ENCODE measurements at regions not wholly inside any gene's neighbourhood (a gene's known extent, or its start where the extent isn't known, plus 50 kb on each side); places are given as distances from the start of the nearest gene placed in this dataset.
A peak's percentile ranks its signal among the peaks of the same experiment; 100 is the strongest.

- no peaks in the 10 kb centered on the region for H3K4me1 Mint-ChIP-seq
- DNase-seq (ENCODE audit: low spot score in 2 of 2) (no peak), ATAC-seq (no peak)
- H3K9me3 Mint-ChIP-seq, result peaks cover 2% of the 10 kb centered on the region
- H3K4me3 Mint-ChIP-seq, result no peak overlapping the region
- no peak overlapping the region for H3K27ac Mint-ChIP-seq
- no peaks in the 10 kb centered on the region for H3K36me3 Mint-ChIP-seq
Measured at GRCh38 chr13:93144031-93144430, 82.6 kb upstream of the GPC6 start.

GRCh38 chr13:93145199-93145598, 81.4 kb upstream of the GPC6 start:
- Mint-ChIP-seq H3K4me1 (no peaks in the 10 kb centered on the region), H3K27ac (no peak overlapping the region)
- ATAC-seq, result no peak

GRCh38 chr13:93146584-93147297, 79.9 kb upstream of the GPC6 start:
- DNase-seq (ENCODE audit: low spot score in 2 of 2) (no peak), ATAC-seq (no peak)
- Mint-ChIP-seq H3K27ac (no peak overlapping the region), H3K9me3 (peaks cover 6% of the 10 kb centered on the region), H3K36me3 (no peaks in the 10 kb centered on the region), H3K4me3 (no peak overlapping the region), H3K4me1 (no peaks in the 10 kb centered on the region)

More at GRCh38 chr13:93145199-93145598, 81.4 kb upstream of the GPC6 start:
- DNase-seq (ENCODE audit: low spot score in 2 of 2), result no peak
- Mint-ChIP-seq H3K4me3 (no peak overlapping the region), H3K9me3 (peaks cover 6% of the 10 kb centered on the region), H3K36me3 (no peaks in the 10 kb centered on the region)

- Mint-ChIP-seq H3K27ac (no peak overlapping the region), H3K36me3 (no peaks in the 10 kb centered on the region), H3K4me1 (no peaks in the 10 kb centered on the region), H3K9me3 (peaks cover 6% of the 10 kb centered on the region), H3K4me3 (no peak overlapping the region)
- DNase-seq (ENCODE audit: low spot score in 2 of 2), result no peak
- ATAC-seq, result no peak
Measured at GRCh38 chr13:93147298-93147645, 79.3 kb upstream of the GPC6 start.

GRCh38 chr13:93147946-93148345, 78.7 kb upstream of the GPC6 start:
- no peak for ATAC-seq
- Mint-ChIP-seq H3K36me3 (no peaks in the 10 kb centered on the region), H3K4me3 (no peak overlapping the region)

GRCh38 chr13:93151277-93151676, 75.3 kb upstream of the GPC6 start:
- peak; percentile 89 for ATAC-seq
- H3K4me1 Mint-ChIP-seq, result no peaks in the 10 kb centered on the region
- no peak overlapping the region for H3K4me3 Mint-ChIP-seq
- H3K9me3 Mint-ChIP-seq, result peaks cover 8% of the 10 kb centered on the region
- H3K27ac Mint-ChIP-seq, result no peak overlapping the region
- H3K36me3 Mint-ChIP-seq, result no peaks in the 10 kb centered on the region
- DNase-seq (ENCODE audit: low spot score in 2 of 2), result no peak

More at GRCh38 chr13:93147946-93148345, 78.7 kb upstream of the GPC6 start:
- H3K9me3 Mint-ChIP-seq, result peaks cover 8% of the 10 kb centered on the region
- no peaks in the 10 kb centered on the region for H3K4me1 Mint-ChIP-seq
- DNase-seq (ENCODE audit: low spot score in 2 of 2), result no peak
- no peak overlapping the region for H3K27ac Mint-ChIP-seq

DNA sequence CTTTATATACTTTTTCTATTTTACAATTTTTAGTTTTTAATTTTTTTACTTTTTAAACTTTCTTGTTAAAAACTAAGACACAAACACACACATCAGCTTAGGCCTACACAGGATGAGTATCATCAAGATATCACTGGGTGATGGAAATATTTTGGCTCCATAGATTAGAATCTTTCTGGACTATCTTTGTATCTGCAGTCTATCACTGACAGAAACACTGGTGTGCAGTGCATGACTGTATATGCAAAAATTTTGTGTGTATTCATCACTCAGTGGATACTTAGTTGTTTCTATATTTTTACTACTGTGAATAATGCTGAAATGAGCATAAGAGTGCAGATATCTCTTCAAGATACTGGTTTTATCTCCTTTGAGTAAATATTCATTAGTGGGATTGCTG, 68.0 kb upstream of the GPC6 start:
- DNase-seq (ENCODE audit: low spot score in 2 of 2) (no peak), ATAC-seq (no peak)
- no peaks in the 10 kb centered on the region for H3K4me1 Mint-ChIP-seq
- H3K9me3 Mint-ChIP-seq, result peaks cover 5% of the 10 kb centered on the region
- no peaks in the 10 kb centered on the region for H3K36me3 Mint-ChIP-seq
- H3K4me3 Mint-ChIP-seq, result no peak overlapping the region
- H3K27ac Mint-ChIP-seq, result no peak overlapping the region

GRCh38 chr13:93169980-93170379, 56.6 kb upstream of the GPC6 start:
- no peaks in the 10 kb centered on the region for H3K36me3 Mint-ChIP-seq
- H3K9me3 Mint-ChIP-seq, result peaks cover 13% of the 10 kb centered on the region
- no peak overlapping the region for H3K27ac Mint-ChIP-seq
- ATAC-seq (peak; percentile 68), DNase-seq (ENCODE audit: low spot score in 2 of 2) (no peak)
- H3K4me1 Mint-ChIP-seq, result no peaks in the 10 kb centered on the region
- H3K4me3 Mint-ChIP-seq, result no peak overlapping the region

DNA sequence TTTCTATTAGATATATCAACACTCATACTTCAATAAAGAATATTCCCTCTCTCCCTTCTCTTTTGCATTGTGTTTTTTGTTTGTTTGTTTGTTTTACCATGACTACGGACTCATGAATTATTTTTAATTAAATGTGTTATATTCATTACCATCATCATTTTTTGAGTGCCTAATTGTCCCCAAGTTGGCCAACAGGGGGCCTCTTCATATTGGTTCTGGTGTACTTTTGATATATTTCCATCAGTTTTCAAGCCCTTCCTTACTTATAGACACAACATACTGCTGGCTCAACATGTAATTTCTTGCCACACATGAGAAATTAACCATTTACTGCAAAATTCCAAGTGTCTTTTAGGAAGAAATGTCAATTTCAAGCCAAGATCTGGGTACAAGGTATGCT, 54.5 kb upstream of the GPC6 start:
- Mint-ChIP-seq H3K4me1 (no peaks in the 10 kb centered on the region), H3K9me3 (peaks cover 20% of the 10 kb centered on the region), H3K36me3 (no peaks in the 10 kb centered on the region), H3K27ac (no peak overlapping the region), H3K4me3 (no peak overlapping the region)
- DNase-seq (ENCODE audit: low spot score in 2 of 2) (no peak), ATAC-seq (no peak)

GRCh38 chr13:93173654-93174053, 53.0 kb upstream of the GPC6 start:
- H3K4me3 Mint-ChIP-seq, result no peak overlapping the region
- H3K9me3 Mint-ChIP-seq, result peaks cover 20% of the 10 kb centered on the region
- H3K27ac Mint-ChIP-seq, result no peak overlapping the region
- DNase-seq (ENCODE audit: low spot score in 2 of 2) (no peak), ATAC-seq (no peak)
- no peaks in the 10 kb centered on the region for H3K4me1 Mint-ChIP-seq
- H3K36me3 Mint-ChIP-seq, result no peaks in the 10 kb centered on the region

- Mint-ChIP-seq H3K4me1 (no peaks in the 10 kb centered on the region), H3K27ac (no peak overlapping the region), H3K4me3 (no peak overlapping the region), H3K9me3 (peaks cover 20% of the 10 kb centered on the region), H3K36me3 (no peaks in the 10 kb centered on the region)
- no peak for ATAC-seq
- no peak for DNase-seq (ENCODE audit: low spot score in 2 of 2)
Measured at GRCh38 chr13:93174260-93174659, 52.3 kb upstream of the GPC6 start.

Data from stimulated activated effector memory CD8-positive, alpha-beta T cell treated with anti-CD3 and anti-CD28 coated beads, Interleukin-12 subunit alpha, Interleukin-12 subunit beta, amount 100 ng/mL, for 72 hours (primary cell).